ENCODE measurements at regions not wholly inside any gene's neighbourhood (a gene's known extent, or its start where the extent isn't known, plus 50 kb on each side); places are given as distances from the start of the nearest gene placed in this dataset.

- TF ChIP-seq CTCF (conservative IDR thresholded peaks at IDR 0.05 in 1 of 2, IDR thresholded peaks at IDR 0.05 in 1 of 2; ENCODE audit: extremely low read depth in 1 of 2, insufficient read depth in 1 of 2, low read depth in 1 of 2, low read length in 2 of 2) = no peak
- no peak for TF ChIP-seq EZH2 (IDR thresholded peaks at IDR 0.05; ENCODE audit: borderline replicate concordance, low read length)
Observed at GRCh38 chr6:1016329-1017302, 295.3 kb upstream of the FOXQ1 start.

Data from mammary epithelial cell (primary cell).